Right atrium auricular region (tissue), 2 donors: ENCODE measurements at regions not wholly inside any gene's neighbourhood (a gene's known extent, or its start where the extent isn't known, plus 50 kb on each side); places are given as distances from the start of the nearest gene placed in this dataset.

ENCODE experiments used
- DNase-seq: peaks from one replicate; pipeline ENCODE4 v3.0.0-alpha.2; 2019; ENCODE audit warnings: low spot score
- H3K27ac ChIP-seq, 2 donors: fragments of 200-600 bp; sonication (generic); 1 replicate in 1 of 2; 2 replicates in 1 of 2; pipeline ENCODE4 v1.5.1; 2016 to 2019
- H3K27me3 ChIP-seq, 2 donors: fragments of 200-600 bp; sonication (generic); one replicate each; pipeline versions ENCODE4 v1.5.1 to v1.6.0; 2017 to 2019
- H3K36me3 ChIP-seq: fragments of 200-600 bp; sonication (generic); one replicate; pipeline ENCODE4 v1.5.1; 2016
- H3K4me1 ChIP-seq, 2 donors: fragments of 200-600 bp; sonication (generic); one replicate each; pipeline versions ENCODE4 v1.5.1 to v1.6.0; 2017 to 2019
- H3K4me3 ChIP-seq, 2 donors: fragments of 200-600 bp; sonication (generic); 1 replicate in 1 of 2; 2 replicates in 1 of 2; pipeline ENCODE4 v1.5.1; 2017 to 2019; ENCODE audit warnings: mild to moderate bottlenecking in 1 of 2, moderate library complexity in 1 of 2
- H3K9me3 ChIP-seq, 2 donors: fragments of 200-600 bp; sonication (generic); one replicate each; pipeline ENCODE4 v1.5.1; 2019
- CTCF ChIP-seq, 2 donors: fragments of 200-600 bp; sonication (generic); IDR thresholded peaks; one replicate each; pipeline ENCODE4 v1.5.1; 2019; ENCODE audit warnings: antibody characterized with exemption in 2 of 2

- no peak overlapping the region for H3K4me3 ChIP-seq
- no peak for TF ChIP-seq CTCF (IDR thresholded peaks at IDR 0.05)
- H3K9me3 ChIP-seq = no peaks in the 10 kb centered on the region
- H3K36me3 ChIP-seq = no peaks in the 10 kb centered on the region
- H3K27ac ChIP-seq = no peak overlapping the region
- no peaks in the 10 kb centered on the region for H3K27me3 ChIP-seq
- DNase-seq = no peak
- H3K4me1 ChIP-seq = no peaks in the 10 kb centered on the region
These were observed 2064.1 kb upstream of the TENM3 start for GRCh38 chr4:180179146-180179545.

- Histone ChIP-seq H3K27me3 (no peaks in the 10 kb centered on the region), H3K27ac (no peak overlapping the region), H3K4me1 (no peaks in the 10 kb centered on the region), H3K36me3 (no peaks in the 10 kb centered on the region), H3K4me3 (no peak overlapping the region), H3K9me3 (no peaks in the 10 kb centered on the region)
- TF ChIP-seq CTCF (IDR thresholded peaks at IDR 0.05) = no peak
- no peak for DNase-seq
These were observed 2053.5 kb upstream of the TENM3 start for GRCh38 chr4:180189666-180190065.

- Histone ChIP-seq H3K4me3 (no peak overlapping the region), H3K36me3 (no peaks in the 10 kb centered on the region), H3K27me3 (no peaks in the 10 kb centered on the region), H3K27ac (no peak overlapping the region), H3K4me1 (no peaks in the 10 kb centered on the region), H3K9me3 (no peaks in the 10 kb centered on the region)
- no peak for TF ChIP-seq CTCF (IDR thresholded peaks at IDR 0.05)
- no peak for DNase-seq
These were observed 2052.8 kb upstream of the TENM3 start for GRCh38 chr4:180190382-180190781.

GRCh38 chr4:180197471-180197870 lies 2045.7 kb upstream of the TENM3 start:
- no peaks in the 10 kb centered on the region for H3K4me1 ChIP-seq
- no peak for TF ChIP-seq CTCF (IDR thresholded peaks at IDR 0.05)
- no peak overlapping the region for H3K27ac ChIP-seq
- no peak overlapping the region for H3K4me3 ChIP-seq
- DNase-seq = no peak
- no peaks in the 10 kb centered on the region for H3K27me3 ChIP-seq
- H3K36me3 ChIP-seq = no peaks in the 10 kb centered on the region
- H3K9me3 ChIP-seq = no peaks in the 10 kb centered on the region

GRCh38 chr4:180203349-180203748 lies 2039.9 kb upstream of the TENM3 start:
- no peak overlapping the region for H3K4me3 ChIP-seq
- no peaks in the 10 kb centered on the region for H3K27me3 ChIP-seq
- H3K9me3 ChIP-seq = no peaks in the 10 kb centered on the region
- no peak overlapping the region for H3K27ac ChIP-seq
- no peak for TF ChIP-seq CTCF (IDR thresholded peaks at IDR 0.05)
- no peaks in the 10 kb centered on the region for H3K4me1 ChIP-seq
- H3K36me3 ChIP-seq = no peaks in the 10 kb centered on the region
- no peak for DNase-seq

GRCh38 chr4:180205276-180205675 lies 2037.9 kb upstream of the TENM3 start:
- Histone ChIP-seq H3K27me3 (no peaks in the 10 kb centered on the region), H3K4me1 (no peaks in the 10 kb centered on the region), H3K36me3 (no peaks in the 10 kb centered on the region), H3K9me3 (no peaks in the 10 kb centered on the region), H3K4me3 (no peak overlapping the region), H3K27ac (no peak overlapping the region)
- TF ChIP-seq CTCF (IDR thresholded peaks at IDR 0.05) = no peak
- no peak for DNase-seq
